SK-N-DZ (cell line): ENCODE measurements at regions not wholly inside any gene's neighbourhood (a gene's known extent, or its start where the extent isn't known, plus 50 kb on each side); places are given as distances from the start of the nearest gene placed in this dataset.
A peak's percentile ranks its signal among the peaks of the same experiment; 100 is the strongest.

Experiments
- DNase-seq: peaks from one replicate; pipeline ENCODE4 v3.0.0-alpha.2; 2015; ENCODE audit warnings: low spot score

DNA sequence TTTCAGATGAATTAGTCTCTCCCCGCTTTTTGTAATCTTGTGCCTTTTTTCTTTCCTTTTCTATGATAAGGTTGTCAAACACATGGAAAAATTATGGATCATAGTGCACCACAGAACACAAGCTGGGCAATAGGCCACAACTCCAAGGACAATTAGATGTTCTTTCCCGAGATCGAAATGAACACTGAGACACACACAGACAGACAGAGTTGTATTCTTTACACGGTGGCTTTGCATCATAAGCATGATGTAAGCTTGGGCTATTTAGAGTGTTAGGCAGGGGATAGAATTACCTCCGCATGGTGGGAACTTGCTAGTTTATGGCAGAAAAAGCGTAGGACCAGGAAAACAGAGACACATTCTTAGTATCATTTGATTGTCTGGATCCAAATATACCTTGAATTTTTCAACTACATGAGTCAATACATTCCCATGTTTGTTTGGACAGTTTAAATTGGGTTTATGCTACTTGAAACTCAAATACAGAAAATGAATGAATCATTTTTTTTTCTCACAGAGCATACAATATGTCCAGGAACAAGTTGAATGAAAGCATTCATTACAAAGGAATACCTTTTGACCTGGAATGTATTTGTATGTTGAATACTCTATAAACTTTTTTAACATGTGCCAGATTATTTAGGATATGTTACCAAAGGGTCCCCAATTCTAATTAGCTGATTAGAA lies 1611.5 kb upstream of the TMEFF2 start:
- DNase-seq, result no peak

DNA sequence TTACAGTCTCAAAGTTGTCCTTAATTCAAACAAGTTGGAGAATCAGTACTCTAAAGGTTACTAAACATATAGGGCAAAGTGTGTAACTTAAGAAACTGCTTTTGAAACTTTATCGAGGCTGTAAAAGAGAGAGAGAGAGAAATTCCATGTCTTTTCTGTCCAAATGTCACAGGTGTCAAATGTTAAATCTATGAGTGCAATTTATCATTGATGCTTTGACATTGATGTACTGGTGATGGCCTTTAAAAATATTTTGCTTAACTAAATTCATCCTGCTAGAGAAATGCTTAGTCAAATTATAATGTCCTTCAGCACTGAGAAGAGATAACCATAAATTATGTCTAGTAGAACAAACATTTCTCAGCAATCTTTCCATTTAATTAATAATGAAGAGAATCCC lies 1602.1 kb upstream of the TMEFF2 start:
- no peak for DNase-seq

GRCh38 chr2:193793914-193794313 lies 1599.2 kb upstream of the TMEFF2 start:
- DNase-seq, result no peak

GRCh38 chr2:193783681-193784080 lies 1588.9 kb upstream of the TMEFF2 start:
- no peak for DNase-seq

DNA sequence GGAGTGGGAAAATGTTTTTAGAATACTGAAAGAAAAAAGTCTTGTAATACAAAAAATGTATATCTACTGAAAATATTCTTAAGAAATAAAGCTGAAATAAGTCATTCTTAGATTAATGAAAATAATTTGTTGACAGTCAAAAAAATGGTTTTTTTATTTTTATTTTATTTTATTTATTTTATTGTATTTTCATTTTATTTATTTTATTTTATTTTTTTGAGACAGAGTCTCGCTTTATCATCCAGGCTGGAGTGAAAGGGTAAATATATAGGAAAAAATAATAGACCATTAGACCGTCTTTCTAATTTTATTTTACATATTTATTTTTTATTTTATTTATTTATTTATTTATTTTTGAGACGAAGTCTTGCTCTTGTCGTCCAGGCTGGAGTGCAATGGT lies 1583.6 kb upstream of the TMEFF2 start:
- DNase-seq, result no peak

GRCh38 chr2:193776988-193777387 lies 1582.3 kb upstream of the TMEFF2 start:
- no peak for DNase-seq

DNA sequence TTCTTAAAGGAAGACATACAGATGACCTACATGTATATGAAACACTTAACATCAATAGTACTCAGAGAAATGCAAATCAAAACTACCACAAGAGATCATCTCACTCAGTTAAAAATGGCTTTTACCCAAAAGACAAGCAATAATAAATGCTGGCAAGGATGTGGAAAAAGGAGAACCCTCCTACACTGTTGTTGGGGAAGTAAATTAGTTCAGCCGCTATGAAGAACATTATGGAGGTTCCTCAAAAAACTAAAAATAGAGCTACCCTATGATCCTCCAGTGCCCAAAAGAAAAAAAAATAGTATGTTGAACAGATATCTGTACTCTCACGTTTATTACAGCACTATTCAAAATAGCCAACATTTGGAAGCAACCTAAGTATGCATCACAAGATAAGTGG lies 1579.4 kb upstream of the TMEFF2 start:
- DNase-seq, result no peak

DNA sequence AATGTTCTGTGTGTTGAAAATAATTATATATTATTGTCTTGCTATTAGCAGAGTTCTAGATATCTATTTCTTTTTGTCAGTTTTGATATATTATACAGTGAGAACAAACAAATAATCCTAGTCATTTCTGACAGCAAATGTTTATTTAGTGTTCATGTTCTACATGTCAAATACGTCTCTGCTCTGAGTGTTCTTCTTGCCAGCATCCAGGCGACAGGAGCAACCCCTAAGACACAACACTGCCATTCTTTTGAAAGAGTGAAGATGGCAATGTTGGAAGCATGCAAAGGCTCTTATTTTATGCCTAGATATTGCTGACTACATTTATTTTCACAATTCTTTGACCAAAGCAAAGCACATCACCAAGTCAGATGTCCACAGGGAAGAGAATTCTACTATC lies 1556.6 kb upstream of the TMEFF2 start:
- no peak for DNase-seq

GRCh38 chr2:193749485-193749884 lies 1554.8 kb upstream of the TMEFF2 start:
- no peak for DNase-seq

DNA sequence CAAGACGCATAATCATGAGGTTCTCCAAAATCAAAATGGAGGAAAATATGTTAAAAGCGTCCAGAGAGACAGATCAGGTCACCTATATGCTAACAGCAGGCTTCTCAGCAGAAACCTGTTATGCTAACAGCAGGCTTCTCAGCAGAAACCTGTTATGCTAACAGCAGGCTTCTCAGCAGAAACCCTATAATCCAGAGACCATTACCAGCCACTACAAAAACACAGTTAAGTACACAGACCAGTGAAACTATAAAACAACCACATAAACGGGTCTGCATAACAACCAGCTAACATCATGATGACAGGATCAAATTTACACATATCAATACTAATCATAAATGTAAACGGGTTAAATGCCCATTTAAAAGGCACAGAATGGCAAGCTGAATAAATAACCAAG lies 1548.4 kb upstream of the TMEFF2 start:
- DNase-seq, result no peak

DNA sequence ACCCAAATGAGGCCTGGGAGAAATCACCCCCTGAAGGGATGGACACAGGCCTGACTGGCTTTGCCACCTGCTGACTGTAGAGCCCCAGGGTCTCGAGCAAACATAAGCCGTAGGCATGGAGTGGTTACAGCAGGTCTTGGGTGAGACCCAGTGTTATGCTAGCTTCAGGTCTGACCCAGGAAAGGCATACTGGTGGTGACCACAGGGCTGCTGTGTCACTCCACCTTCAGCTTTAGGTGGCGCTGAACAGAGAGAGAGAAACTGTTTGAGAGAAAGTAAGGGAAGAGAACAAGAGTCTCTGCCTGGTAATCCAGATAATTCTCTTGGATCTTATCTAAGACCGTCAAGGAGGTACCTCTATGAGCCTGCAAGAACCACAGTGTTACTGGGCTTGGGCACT lies 1544.2 kb upstream of the TMEFF2 start:
- no peak for DNase-seq

GRCh38 chr2:193712912-193713311 lies 1518.2 kb upstream of the TMEFF2 start:
- no peak for DNase-seq

GRCh38 chr2:193703411-193703810 lies 1508.7 kb upstream of the TMEFF2 start:
- DNase-seq, result no peak

GRCh38 chr2:193701484-193701883 lies 1506.8 kb upstream of the TMEFF2 start:
- no peak for DNase-seq

DNA sequence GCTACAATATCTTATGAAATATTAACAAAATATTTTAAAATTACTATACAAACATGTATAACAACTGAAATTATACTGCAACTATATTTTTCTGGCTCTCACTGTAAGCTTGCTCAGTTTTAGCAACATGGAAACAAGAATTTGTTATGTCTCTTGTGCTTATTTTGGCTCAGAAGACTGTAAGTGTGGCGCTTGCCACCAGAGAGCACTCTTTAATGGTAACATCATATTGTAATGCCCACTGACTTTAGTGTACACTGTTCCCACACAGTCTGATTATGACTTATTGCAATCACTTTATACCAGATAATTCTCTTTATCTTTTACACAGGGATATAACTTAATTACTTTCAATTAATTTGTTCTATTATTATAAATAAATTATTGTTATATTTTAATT lies 1500.6 kb upstream of the TMEFF2 start:
- peak; percentile 52 for DNase-seq

DNA sequence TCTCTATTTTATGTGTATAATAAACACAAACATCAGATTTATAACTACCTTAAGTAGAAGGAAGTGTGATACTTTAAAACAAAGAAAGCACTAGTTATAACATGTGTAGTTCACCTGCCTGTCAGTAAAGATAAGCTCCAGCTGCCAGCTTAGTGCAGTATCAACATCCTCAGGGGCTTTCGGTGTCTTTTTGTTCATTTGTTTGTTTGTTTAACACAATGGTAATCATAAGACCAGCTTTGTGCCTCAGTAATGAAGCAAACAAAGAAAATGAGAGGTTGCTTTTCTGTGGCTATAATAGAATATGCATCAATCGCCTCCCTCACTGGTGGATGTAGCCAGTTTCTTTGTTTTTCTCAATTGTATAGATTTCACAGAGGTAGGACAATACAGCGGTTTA lies 1499.0 kb upstream of the TMEFF2 start:
- DNase-seq, result no peak

GRCh38 chr2:193690572-193690971 lies 1495.8 kb upstream of the TMEFF2 start:
- DNase-seq, result no peak

DNA sequence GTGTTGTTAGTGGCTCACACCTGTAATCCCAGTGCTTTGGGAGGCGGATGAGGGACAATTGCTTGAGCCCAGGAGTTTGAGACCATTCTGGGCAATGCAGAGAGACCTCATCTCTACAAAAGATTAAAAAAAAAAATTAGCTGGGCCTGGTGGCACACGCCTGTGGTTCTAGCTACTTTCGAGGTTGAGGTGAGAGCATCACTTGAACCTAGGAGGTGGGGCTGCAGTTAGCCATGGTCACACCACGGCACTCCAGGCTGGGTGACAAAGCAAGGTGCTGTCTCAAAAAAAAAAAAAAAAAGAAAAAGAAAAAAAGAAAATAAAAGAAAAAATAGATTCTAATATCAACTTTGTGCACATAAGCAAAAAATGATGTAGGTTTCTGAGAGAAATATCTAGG lies 1492.5 kb upstream of the TMEFF2 start:
- DNase-seq, result no peak

DNA sequence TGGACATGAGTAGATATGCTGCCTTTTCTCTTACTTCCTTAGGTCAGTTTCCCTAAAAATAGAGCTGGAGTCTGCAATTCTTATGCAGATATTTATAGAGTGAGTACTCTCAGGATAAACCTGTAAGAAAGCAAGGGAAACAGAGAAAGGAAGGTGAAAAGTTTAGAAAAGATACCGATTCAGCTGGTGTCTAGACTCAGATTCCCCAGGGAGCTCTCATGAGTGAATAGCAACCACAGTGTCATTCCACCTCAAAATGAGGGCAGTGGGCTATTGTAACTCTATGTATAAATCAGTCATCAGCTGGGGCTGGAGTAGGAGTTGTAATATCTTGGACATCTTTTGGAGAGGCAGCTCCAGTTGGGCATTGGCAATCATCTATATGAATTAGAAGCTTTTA lies 1485.1 kb upstream of the TMEFF2 start:
- DNase-seq, result peak; percentile 7

DNA sequence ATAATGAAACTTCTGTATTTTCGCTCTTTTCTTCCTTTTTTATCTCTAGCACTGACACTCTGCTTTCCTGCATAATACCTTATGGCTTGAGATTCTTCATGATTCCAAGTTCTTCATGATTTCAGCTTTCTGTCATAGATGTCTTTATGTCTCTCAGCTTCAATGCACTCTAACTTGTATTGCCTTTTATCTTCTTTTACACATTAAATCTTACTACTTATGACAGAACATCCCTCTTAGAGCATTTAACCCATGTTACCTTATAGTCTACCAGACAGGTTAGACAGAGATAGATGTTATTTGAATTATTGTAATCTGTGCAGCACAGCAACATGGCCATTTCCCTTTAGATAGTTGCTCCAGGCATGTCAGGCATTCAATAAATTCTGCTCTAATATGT lies 1475.7 kb upstream of the TMEFF2 start:
- DNase-seq, result no peak

GRCh38 chr2:193668557-193669323 lies 1474.0 kb upstream of the TMEFF2 start:
- no peak for DNase-seq

DNA sequence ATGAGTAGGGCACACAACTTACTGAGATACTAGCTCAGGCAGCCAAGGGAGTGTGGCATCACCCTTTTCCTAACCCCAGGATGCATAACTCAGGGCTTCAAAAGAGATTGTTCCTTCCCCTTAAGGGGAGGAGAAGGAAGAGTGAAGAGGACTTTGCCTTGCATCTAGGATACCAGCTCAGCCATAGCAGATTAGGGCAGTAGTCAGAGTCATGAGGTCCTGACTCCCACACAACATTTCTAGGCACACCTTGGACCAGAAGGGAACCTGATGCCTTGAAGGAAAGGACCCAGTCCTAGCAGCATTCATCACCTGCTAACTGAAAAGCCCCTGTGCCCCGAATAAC lies 1433.2 kb upstream of the TMEFF2 start:
- no peak for DNase-seq

- no peak for DNase-seq
These were observed 1432.6 kb upstream of the TMEFF2 start for GRCh38 chr2:193627187-193627926.
